HCT116 (cell line): ENCODE measurements at regions not wholly inside any gene's neighbourhood (a gene's known extent, or its start where the extent isn't known, plus 50 kb on each side); places are given as distances from the start of the nearest gene placed in this dataset.
"Not testable (repeated sequence)": the region's sequence is repeated elsewhere in the genome, so short reads cannot be mapped to it uniquely, and the experiment has no call there.

Experiments used
- ATAC-seq: fragments of 200-7000 bp; cut with Tn5 transposase; 2 replicates; pipeline ENCODE4 v1.9.1; 2020; ENCODE audit warnings: mild to moderate bottlenecking, moderate library complexity
- BruUV-seq: library from RNA; stranded (reverse); fragments of 400-500 nt; replicated peaks from 2 replicates; lab custom pipeline; 2021; lab: Mats Ljungman, UMichigan
- CTCF ChIA-PET: fragments of 300-600 bp; sonication (Branson Sonifier 250); formaldehyde crosslinking; loops from one replicate; lab custom pipeline; 2021; ENCODE audit warnings: antibody characterized with exemption; lab: Charles Lee
- POLR2A ChIA-PET: fragments of 300-600, 350-600 bp; sonication (Branson Sonifier 250); formaldehyde crosslinking; loops from one replicate; lab custom pipeline; 2021; ENCODE audit warnings: antibody characterized with exemption; lab: Charles Lee
- RAD21 ChIA-PET, 2 experiments: fragments of 300-600 bp; sonication (Branson Sonifier 250); formaldehyde crosslinking; loops; one replicate each; lab custom pipeline; 2023; ENCODE audit warnings: low total read pairs in 2 of 2; ENCODE audit not compliant: uncharacterized antibody in 2 of 2, unreplicated experiment in 2 of 2, low non-redundant PET in 1 of 2; lab: Charles Lee
- DNase-seq: peaks from one replicate; pipeline ENCODE4 v3.0.0-alpha.2; 2010; ENCODE audit warnings: low read depth, low spot score
- H2AFZ ChIP-seq: fragments of 200-600 bp; shearing (Covaris generic), sonication (generic); 2 replicates; pipeline ENCODE4 v1.6.1; 2017; ENCODE audit warnings: low read depth, mixed run types, mixed read lengths, antibody characterized with exemption, low read length; ENCODE audit not compliant: poor library complexity, severe bottlenecking
- H3K27ac ChIP-seq: 2 replicates; pipeline ENCODE4 v1.5.1; 2012; ENCODE audit warnings: low read depth, low read length
- H3K27me3 ChIP-seq: fragments of 200-600 bp; sonication (generic); 2 replicates; pipeline ENCODE4 v1.6.1; 2016; ENCODE audit warnings: mixed run types, low read length, mixed read lengths; ENCODE audit not compliant: insufficient read depth
- H3K36me3 ChIP-seq, 2 experiments: fragments of 200-500 bp in 1 of 2; fragments of 200-600 bp in 1 of 2; sonication (Bioruptor generic) in 1 of 2; sonication (generic) in 1 of 2; 2 replicates each; pipeline versions ENCODE4 v1.5.1 to v1.6.1; 2014 to 2016; ENCODE audit warnings: low read length in 2 of 2, inconsistent platforms in 1 of 2, mixed read lengths in 1 of 2, mixed run types in 1 of 2; ENCODE audit not compliant: insufficient read depth in 2 of 2, control insufficient read depth in 1 of 2
- H3K4me1 ChIP-seq, 2 experiments: fragments of 200-600 bp in 1 of 2; sonication (generic) in 1 of 2; 2 replicates each; pipeline versions ENCODE4 v1.5.1 to v1.6.1; 2012 to 2017; ENCODE audit warnings: low read length in 2 of 2, inconsistent platforms in 1 of 2, mild to moderate bottlenecking in 1 of 2, mixed read lengths in 1 of 2, mixed run types in 1 of 2, moderate library complexity in 1 of 2; ENCODE audit not compliant: insufficient read depth in 2 of 2, control insufficient read depth in 1 of 2
- H3K4me2 ChIP-seq: fragments of 200-600 bp; sonication (generic); 2 replicates; pipeline ENCODE4 v1.6.1; 2017; ENCODE audit warnings: mixed run types, low read length, mixed read lengths
- H3K4me3 ChIP-seq, 2 experiments: fragments of 200-600 bp in 1 of 2; sonication (generic) in 1 of 2; replicated peaks in 1 of 2; 2 replicates each; pipeline ENCODE4 v1.5.1; 2011 to 2016; ENCODE audit warnings: low read length in 2 of 2, control low read depth in 1 of 2, low read depth in 1 of 2, mild to moderate bottlenecking in 1 of 2, mixed read lengths in 1 of 2, mixed run types in 1 of 2
- H3K79me2 ChIP-seq: fragments of 200-600 bp; sonication (generic); 2 replicates; pipeline ENCODE4 v1.6.1; 2017; ENCODE audit warnings: mild to moderate bottlenecking, mixed run types, low read length, moderate library complexity, mixed read lengths; ENCODE audit not compliant: insufficient read depth
- H3K9ac ChIP-seq: fragments of 200-600 bp; sonication (generic); 2 replicates; pipeline ENCODE4 v1.6.1; 2016; ENCODE audit warnings: low read length, mixed read lengths
- H3K9me2 ChIP-seq: fragments of 200-600 bp; sonication (generic), shearing (Covaris generic); 2 replicates; pipeline ENCODE4 v1.6.1; 2017; ENCODE audit warnings: mixed run types, mild to moderate bottlenecking, moderate library complexity; ENCODE audit not compliant: insufficient read depth
- H3K9me3 ChIP-seq, 2 experiments: fragments of 200-500 bp in 1 of 2; fragments of 200-600 bp in 1 of 2; sonication (Bioruptor generic) in 1 of 2; sonication (generic) in 1 of 2; 2 replicates each; pipeline ENCODE4 v1.6.1; 2014 to 2017; ENCODE audit warnings: low read length in 2 of 2, mixed read lengths in 2 of 2, inconsistent platforms in 1 of 2, low read depth in 1 of 2, mild to moderate bottlenecking in 1 of 2, mixed run types in 1 of 2, moderate library complexity in 1 of 2; ENCODE audit not compliant: control insufficient read depth in 1 of 2, insufficient read depth in 1 of 2
- H4K20me1 ChIP-seq: fragments of 200-600 bp; sonication (generic), shearing (Covaris generic); 2 replicates; pipeline ENCODE4 v1.6.1; 2017; ENCODE audit warnings: mixed run types, mild to moderate bottlenecking, moderate library complexity; ENCODE audit not compliant: insufficient read depth
- intact Hi-C: fragments of 100-400 bp; cut with micrococcal nuclease; formaldehyde crosslinking; loops from 2 replicates; pipeline ENCODE4 v1.10.0; 2022

DNA sequence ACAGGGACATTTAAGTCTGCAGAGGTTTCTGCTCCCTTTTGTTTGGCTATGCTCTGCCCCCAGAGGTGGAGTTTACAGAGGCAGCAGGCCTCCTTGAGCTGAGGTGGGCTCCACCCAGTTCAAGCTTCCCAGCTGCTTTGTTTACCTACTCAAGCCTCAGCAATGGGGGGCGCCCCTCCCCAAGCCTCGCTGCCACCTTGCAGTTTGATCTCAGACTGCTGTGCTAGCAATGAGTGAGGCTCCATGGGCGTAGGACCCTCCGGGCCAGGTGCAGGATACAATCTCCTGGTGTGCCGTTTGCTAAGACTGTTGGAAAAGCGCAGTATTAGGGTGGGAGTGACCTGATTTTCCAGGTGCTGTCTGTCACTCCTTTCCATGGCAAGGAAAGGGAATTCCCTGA lies 51.1 kb upstream of the CLVS2 start:
- intact Hi-C loops, H3K9me3 ChIP-seq, BruUV-seq, H3K9me2 ChIP-seq, RAD21 ChIA-PET, H3K4me2 ChIP-seq, H3K36me3 ChIP-seq, ATAC-seq, H3K4me1 ChIP-seq, H3K79me2 ChIP-seq, H3K27ac ChIP-seq, H3K4me3 ChIP-seq, H4K20me1 ChIP-seq, POLR2A ChIA-PET, H2AFZ ChIP-seq, DNase-seq, H3K9ac ChIP-seq: not testable (repeated sequence)
- peaks cover 16% of the 10 kb centered on the region; the same call in 1 of the 2 replicates for H3K27me3 ChIP-seq
- CTCF ChIA-PET: interaction anchor here (2.1 kb wide), 1 partner anchor 770 kb away, joined by 7 read pairs; no protein-coding TSS in a partner anchor
